HCT116 (cell line): ENCODE measurements at regions not wholly inside any gene's neighbourhood (a gene's known extent, or its start where the extent isn't known, plus 50 kb on each side); places are given as distances from the start of the nearest gene placed in this dataset.

ENCODE experiments used
- CTCF ChIP-seq, 3 experiments: fragments of 200-600 bp in 1 of 3; sonication (generic) in 1 of 3; IDR thresholded peaks in 2 of 3; conservative IDR thresholded peaks in 1 of 3; 2 replicates each; pipeline ENCODE4 v1.5.1; 2012 to 2017; ENCODE audit warnings: low read depth in 2 of 3, low read length in 2 of 3, antibody characterized with exemption in 1 of 3, borderline replicate concordance in 1 of 3, control low read depth in 1 of 3, mild to moderate bottlenecking in 1 of 3, mixed read lengths in 1 of 3, mixed run types in 1 of 3, moderate library complexity in 1 of 3; ENCODE audit not compliant: insufficient read depth in 1 of 3
- POLR2A ChIP-seq: IDR thresholded peaks from 2 replicates; pipeline ENCODE4 v1.7.0; 2011; ENCODE audit warnings: borderline replicate concordance; ENCODE audit not compliant: insufficient read depth, insufficient read length; ENCODE audit errors: extremely low read depth

GRCh38 chr10:1893941-1894340 is 156.6 kb upstream of the ADARB2 start:
- TF ChIP-seq CTCF (IDR thresholded peaks at IDR 0.05 in 2 of 3, conservative IDR thresholded peaks at IDR 0.05 in 1 of 3; ENCODE audit: borderline replicate concordance in 1 of 3, insufficient read depth in 1 of 3, low read depth in 2 of 3, low read length in 2 of 3) (no peak), POLR2A (no peak)
